G401.6 (cell line): ENCODE measurements at regions not wholly inside any gene's neighbourhood (a gene's known extent, or its start where the extent isn't known, plus 50 kb on each side); places are given as distances from the start of the nearest gene placed in this dataset.
"Not testable (repeated sequence)": the region's sequence is repeated elsewhere in the genome, so short reads cannot be mapped to it uniquely, and the experiment has no call there.

Experiments used
- FAIRE-seq: peaks from 2 replicates; lab custom pipeline; 2012; peaks lifted over from hg19 to GRCh38; lab: Jason Lieb, UNC

GRCh38 chr20:52433326-52434040 lies 241.9 kb upstream of the ZFP64 start:
- FAIRE-seq: no peak

DNA sequence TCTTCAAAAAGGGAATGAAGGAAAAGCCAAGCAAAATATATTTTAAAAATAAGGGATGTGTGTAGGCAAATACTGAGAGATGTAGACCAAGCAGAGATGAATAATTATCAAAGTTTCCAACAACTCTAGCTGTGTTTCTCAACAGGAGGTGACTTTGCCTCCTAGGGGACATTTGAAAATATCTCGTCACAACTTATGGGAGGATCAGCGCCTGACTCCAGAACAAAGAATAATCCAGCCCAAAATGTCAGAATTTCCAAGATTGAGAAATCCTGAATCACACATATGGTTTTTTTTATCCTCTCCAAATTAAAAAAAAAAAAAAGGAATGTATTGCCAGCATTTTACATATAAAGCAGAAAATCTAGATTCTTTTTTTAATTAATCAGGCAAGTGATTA lies 241.2 kb upstream of the ZFP64 start:
- no peak for FAIRE-seq

DNA sequence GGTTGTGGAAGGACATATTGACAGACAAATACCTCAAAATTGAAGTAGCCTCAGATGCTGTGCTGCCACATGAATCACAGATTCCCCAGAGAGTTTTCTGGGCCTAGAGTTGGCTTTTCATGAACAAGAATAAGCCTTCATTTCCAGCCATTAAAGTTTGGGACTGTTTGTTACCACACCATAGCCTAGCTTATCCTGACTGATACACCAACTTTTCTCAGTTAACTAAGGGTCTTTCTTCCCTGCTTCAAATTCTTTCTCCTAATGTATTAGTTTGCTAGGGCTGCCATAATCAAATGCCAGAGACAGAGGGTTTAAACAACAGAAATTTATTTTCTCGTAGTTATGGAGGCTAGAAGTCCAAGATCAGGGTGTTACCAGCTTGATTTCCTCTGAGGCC lies 237.4 kb upstream of the ZFP64 start:
- no peak for FAIRE-seq

DNA sequence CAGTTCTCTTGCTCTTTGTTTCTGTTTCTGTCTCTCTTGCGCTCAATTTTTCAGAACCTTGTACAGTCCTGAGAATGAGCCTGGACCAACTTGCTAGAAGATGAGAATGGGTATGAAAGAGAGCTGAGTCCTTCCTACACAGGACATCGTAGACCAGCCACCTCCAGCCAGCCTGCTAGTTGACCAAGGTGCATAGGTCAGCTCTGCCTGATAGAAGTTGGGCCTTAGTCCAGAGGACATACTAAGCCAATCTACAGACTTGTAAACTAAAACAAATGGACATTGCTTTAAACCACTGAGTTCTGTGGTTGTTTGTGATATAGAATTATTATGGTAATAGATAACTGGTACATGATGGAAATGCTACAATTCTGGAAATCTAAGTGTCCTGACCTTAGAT lies 236.4 kb upstream of the ZFP64 start:
- no peak for FAIRE-seq

- no peak for FAIRE-seq
These were observed 235.3 kb upstream of the ZFP64 start for GRCh38 chr20:52426856-52427255.

GRCh38 chr20:52425701-52426100 lies 234.1 kb upstream of the ZFP64 start:
- no peak for FAIRE-seq

- FAIRE-seq: no peak
These were observed 233.7 kb upstream of the ZFP64 start for GRCh38 chr20:52425253-52425652.

GRCh38 chr20:52424357-52424942 lies 232.9 kb upstream of the ZFP64 start:
- FAIRE-seq: not testable (repeated sequence)

- FAIRE-seq: not testable (repeated sequence)
These were observed 232.1 kb upstream of the ZFP64 start for GRCh38 chr20:52423536-52424140.

- FAIRE-seq: no peak
These were observed 231.2 kb upstream of the ZFP64 start for GRCh38 chr20:52422574-52423336.

DNA sequence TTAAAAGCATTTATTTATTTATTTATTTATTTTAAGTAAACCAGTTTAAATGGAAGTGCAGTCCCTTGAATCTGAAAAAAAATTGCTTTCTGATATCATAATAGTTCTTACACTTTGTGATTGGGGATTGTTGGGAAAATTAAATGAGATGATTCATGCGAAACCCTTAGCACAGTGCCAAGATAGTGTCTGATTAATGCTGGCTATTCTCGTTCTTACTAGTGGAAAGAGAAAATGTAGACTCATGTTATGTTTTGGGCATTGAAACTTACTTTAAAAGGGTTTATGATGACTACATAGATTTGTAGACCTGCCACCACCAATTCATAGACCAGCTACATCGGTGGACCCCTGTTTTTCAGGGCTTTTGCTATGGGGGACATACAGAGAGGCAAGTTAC lies 229.2 kb upstream of the ZFP64 start:
- no peak for FAIRE-seq

DNA sequence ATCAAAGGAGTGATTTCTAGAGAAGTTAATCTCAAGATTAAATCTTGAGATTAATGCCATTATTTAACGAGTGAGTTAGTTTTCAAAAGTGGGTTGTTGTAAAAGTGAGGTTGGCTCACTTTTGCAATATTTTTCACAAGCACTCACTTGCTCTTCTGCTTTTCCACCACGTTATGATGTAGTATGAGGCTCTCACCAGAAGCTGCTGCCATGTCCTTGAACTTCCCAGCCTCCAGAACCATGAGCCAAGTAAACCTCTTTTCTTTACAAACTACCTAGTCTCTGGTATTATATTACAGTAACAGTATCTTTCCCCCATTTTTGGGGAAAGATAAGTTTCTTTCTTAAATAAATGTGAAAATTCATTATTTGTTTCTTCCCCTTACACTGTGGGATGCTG lies 227.6 kb upstream of the ZFP64 start:
- no peak for FAIRE-seq

DNA sequence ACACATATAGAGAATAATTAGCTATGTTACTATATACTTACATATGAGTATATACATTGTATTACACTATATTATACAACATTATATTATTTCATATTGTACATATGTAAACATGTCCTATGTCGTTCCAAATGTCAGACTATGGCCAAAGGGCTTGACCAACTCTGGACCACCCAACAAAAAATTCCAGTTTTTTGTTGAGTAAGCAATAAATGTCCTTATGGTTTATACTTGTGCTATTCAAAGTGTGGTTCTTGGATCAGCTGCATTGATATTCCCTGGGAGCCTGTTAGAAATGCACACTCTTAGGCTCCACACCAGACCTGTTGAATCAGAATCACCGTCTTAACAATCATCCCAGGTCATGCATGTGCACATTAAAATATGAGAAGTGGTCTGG lies 225.4 kb upstream of the ZFP64 start:
- no peak for FAIRE-seq

DNA sequence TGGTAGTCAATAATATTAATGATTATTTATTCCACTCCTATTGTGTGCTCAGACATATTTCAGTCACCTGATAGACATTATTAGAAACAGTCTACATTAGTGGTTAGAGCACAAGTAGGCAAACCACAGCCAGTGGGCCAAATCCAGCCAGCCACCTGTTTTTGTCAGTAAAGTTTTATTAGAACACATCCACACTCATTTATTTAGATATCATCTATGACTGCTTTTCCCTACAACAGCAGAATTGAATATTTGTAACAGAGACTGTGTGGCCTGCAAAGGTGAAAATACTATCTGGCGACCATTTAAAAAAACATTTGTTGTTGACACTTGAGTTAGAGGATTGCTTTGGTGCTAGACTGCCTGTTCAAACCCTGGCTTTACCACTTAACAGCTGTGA lies 220.0 kb upstream of the ZFP64 start:
- no peak for FAIRE-seq

- FAIRE-seq: no peak
These were observed 219.2 kb upstream of the ZFP64 start for GRCh38 chr20:52410731-52411234.

GRCh38 chr20:52410182-52410647 lies 218.6 kb upstream of the ZFP64 start:
- no peak for FAIRE-seq

DNA sequence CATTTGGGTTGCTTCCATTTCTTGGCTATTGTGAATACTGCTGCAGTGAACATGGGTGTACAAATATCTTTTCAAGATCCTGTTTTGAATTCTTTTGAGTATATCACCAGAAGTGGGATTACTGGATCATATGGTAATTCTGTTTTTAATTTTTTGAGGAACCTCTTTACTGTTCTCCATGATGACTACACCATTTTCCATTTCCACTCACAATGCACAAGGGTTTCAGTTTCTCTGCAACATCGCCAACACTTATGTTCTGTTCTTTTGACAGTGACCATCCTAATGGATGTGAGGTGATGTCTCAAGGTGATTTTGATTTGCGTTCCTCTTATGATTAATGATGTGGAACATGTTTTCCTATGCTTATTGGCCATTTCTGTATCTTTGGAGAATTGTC lies 214.4 kb upstream of the ZFP64 start:
- no peak for FAIRE-seq

- FAIRE-seq: no peak
These were observed 213.8 kb upstream of the ZFP64 start for GRCh38 chr20:52405417-52405816.

- FAIRE-seq: no peak
These were observed 213.1 kb upstream of the ZFP64 start for GRCh38 chr20:52404671-52405070.

GRCh38 chr20:52402950-52403349 lies 211.4 kb upstream of the ZFP64 start:
- FAIRE-seq: no peak

DNA sequence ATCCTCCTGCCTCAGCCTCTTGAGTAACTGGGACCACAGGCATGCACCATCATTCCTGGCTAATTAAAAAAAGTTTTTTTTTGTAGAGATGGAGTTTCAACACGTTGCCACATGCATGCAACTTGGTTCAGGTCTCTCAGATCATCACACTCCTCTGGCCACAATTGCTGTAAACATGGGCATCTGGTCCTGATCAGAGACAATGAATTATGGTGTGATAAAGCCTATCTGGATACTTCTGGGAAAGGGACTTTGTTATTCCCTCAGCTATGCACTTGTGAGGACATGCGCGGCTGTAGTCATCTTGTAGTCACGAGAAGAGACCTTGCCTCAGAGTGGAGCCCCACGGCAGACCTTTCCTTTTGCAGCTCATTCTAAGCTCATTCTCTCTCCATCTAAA lies 210.9 kb upstream of the ZFP64 start:
- no peak for FAIRE-seq

- no peak for FAIRE-seq
These were observed 209.9 kb upstream of the ZFP64 start for GRCh38 chr20:52401431-52401830.

- no peak for FAIRE-seq
These were observed 207.8 kb upstream of the ZFP64 start for GRCh38 chr20:52399352-52399751.
